ENCODE measurements at regions not wholly inside any gene's neighbourhood (a gene's known extent, or its start where the extent isn't known, plus 50 kb on each side); places are given as distances from the start of the nearest gene placed in this dataset.
"Not testable (repeated sequence)": the region's sequence is repeated elsewhere in the genome, so short reads cannot be mapped to it uniquely, and the experiment has no call there.

DNA sequence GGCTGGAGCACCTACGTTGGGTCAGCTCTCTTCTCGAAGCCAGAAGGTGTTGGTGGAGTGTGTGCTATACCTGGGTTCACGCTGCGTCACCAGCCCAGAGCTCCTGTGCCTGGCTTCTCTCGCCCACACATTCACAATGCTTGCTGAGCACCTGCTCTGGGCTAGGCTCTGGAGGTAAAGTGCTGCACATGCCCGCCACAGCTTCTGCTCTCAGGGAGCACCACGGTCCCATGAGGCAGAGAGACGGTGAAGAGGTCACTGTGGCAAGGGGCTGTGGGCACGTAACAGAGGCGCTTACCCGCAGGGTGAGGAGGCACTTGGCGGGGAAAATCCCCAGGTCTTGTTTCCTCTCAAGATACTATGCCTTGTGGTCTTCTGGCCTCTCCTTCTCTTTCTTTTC, 174.2 kb downstream of the TEX29 start:
- no peak for TF ChIP-seq CTCF (conservative IDR thresholded peaks at IDR 0.05 in 1 of 2, IDR thresholded peaks at IDR 0.05 in 1 of 2; ENCODE audit: low read depth in 1 of 2, low read length in 2 of 2)
- TF ChIP-seq EZH2 (IDR thresholded peaks at IDR 0.05; ENCODE audit: low read length, missing control alignments), result no peak
- H3K4me2 ChIP-seq (ENCODE audit: extremely low read depth, insufficient read depth, low read length), result no peak overlapping the region
- no peaks in the 10 kb centered on the region for H3K27me3 ChIP-seq (ENCODE audit: control insufficient read depth, insufficient read depth, low read length)
- H3K27ac ChIP-seq (ENCODE audit: insufficient read depth, low read length), result no peak overlapping the region
- H4K20me1 ChIP-seq (ENCODE audit: control insufficient read depth, extremely low read depth, insufficient read depth, low read length), result no peaks in the 10 kb centered on the region
- H3K79me2 ChIP-seq (ENCODE audit: control insufficient read depth, insufficient read depth, low read length), result no peaks in the 10 kb centered on the region
- no peaks in the 10 kb centered on the region for H3K9me3 ChIP-seq (ENCODE audit: control insufficient read depth, insufficient read depth, low read depth, low read length)
- H3K36me3 ChIP-seq (ENCODE audit: control insufficient read depth, insufficient read depth, low read length), result no peaks in the 10 kb centered on the region
- no peak overlapping the region for H3K9ac ChIP-seq (ENCODE audit: insufficient read depth, low read length)
- no peak for DNase-seq (ENCODE audit: low read depth in 2 of 2)
- no peak overlapping the region for H3K4me3 ChIP-seq (replicated peaks in 1 of 4; ENCODE audit: control extremely low read depth in 1 of 4, insufficient read depth in 1 of 4, low read depth in 3 of 4, low read length in 4 of 4)
- no peaks in the 10 kb centered on the region for H3K4me1 ChIP-seq (ENCODE audit: control insufficient read depth, extremely low read depth, insufficient read depth, low read length)
- H2AFZ ChIP-seq (ENCODE audit: low read length), result no peak overlapping the region

GRCh38 chr13:111501596-111502535, 181.4 kb downstream of the TEX29 start:
- not testable (repeated sequence) for H3K9me3 ChIP-seq (ENCODE audit: control insufficient read depth, insufficient read depth, low read depth, low read length); H3K36me3 ChIP-seq (ENCODE audit: control insufficient read depth, insufficient read depth, low read length); H3K4me3 ChIP-seq (replicated peaks in 1 of 4; ENCODE audit: control extremely low read depth in 1 of 4, insufficient read depth in 1 of 4, low read depth in 3 of 4, low read length in 4 of 4); H3K9ac ChIP-seq (ENCODE audit: insufficient read depth, low read length); DNase-seq (ENCODE audit: low read depth in 2 of 2); H3K27ac ChIP-seq (ENCODE audit: insufficient read depth, low read length); H3K27me3 ChIP-seq (ENCODE audit: control insufficient read depth, insufficient read depth, low read length); H3K4me2 ChIP-seq (ENCODE audit: extremely low read depth, insufficient read depth, low read length); H3K4me1 ChIP-seq (ENCODE audit: control insufficient read depth, extremely low read depth, insufficient read depth, low read length); H4K20me1 ChIP-seq (ENCODE audit: control insufficient read depth, extremely low read depth, insufficient read depth, low read length); H2AFZ ChIP-seq (ENCODE audit: low read length); H3K79me2 ChIP-seq (ENCODE audit: control insufficient read depth, insufficient read depth, low read length)

DNA sequence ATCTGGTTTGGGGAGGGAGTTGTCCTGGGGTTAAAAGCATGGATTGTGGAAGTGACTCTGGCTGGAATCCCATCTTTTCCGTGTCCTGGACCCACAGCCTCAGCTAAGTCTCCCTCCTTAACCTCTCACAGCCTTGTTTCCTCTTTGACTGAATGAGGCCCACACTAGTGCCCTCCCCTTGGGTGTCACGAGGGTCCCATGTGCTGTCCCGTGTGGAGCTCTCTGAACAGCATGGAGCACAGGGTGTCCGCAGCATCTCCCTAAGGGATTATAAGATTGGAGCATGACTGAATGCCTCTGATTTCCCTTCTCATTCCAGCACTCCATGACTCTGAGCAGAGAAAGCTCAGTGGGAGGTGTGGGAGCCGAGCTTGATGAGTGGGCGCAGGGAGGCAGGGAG, 182.5 kb downstream of the TEX29 start:
- Histone ChIP-seq H3K9me3 (ENCODE audit: control insufficient read depth, insufficient read depth, low read depth, low read length) (no peaks in the 10 kb centered on the region), H3K79me2 (ENCODE audit: control insufficient read depth, insufficient read depth, low read length) (no peaks in the 10 kb centered on the region), H2AFZ (ENCODE audit: low read length) (no peak overlapping the region), H3K4me1 (ENCODE audit: control insufficient read depth, extremely low read depth, insufficient read depth, low read length) (no peaks in the 10 kb centered on the region), H3K4me3 (replicated peaks in 1 of 4; ENCODE audit: control extremely low read depth in 1 of 4, insufficient read depth in 1 of 4, low read depth in 3 of 4, low read length in 4 of 4) (no peak overlapping the region), H3K27ac (ENCODE audit: insufficient read depth, low read length) (no peak overlapping the region), H4K20me1 (ENCODE audit: control insufficient read depth, extremely low read depth, insufficient read depth, low read length) (no peaks in the 10 kb centered on the region), H3K36me3 (ENCODE audit: control insufficient read depth, insufficient read depth, low read length) (no peaks in the 10 kb centered on the region), H3K27me3 (ENCODE audit: control insufficient read depth, insufficient read depth, low read length) (no peaks in the 10 kb centered on the region), H3K4me2 (ENCODE audit: extremely low read depth, insufficient read depth, low read length) (no peak overlapping the region), H3K9ac (ENCODE audit: insufficient read depth, low read length) (no peak overlapping the region)
- TF ChIP-seq CTCF (conservative IDR thresholded peaks at IDR 0.05 in 1 of 2, IDR thresholded peaks at IDR 0.05 in 1 of 2; ENCODE audit: low read depth in 1 of 2, low read length in 2 of 2), result no peak
- no peak for TF ChIP-seq EZH2 (IDR thresholded peaks at IDR 0.05; ENCODE audit: low read length, missing control alignments)
- DNase-seq (ENCODE audit: low read depth in 2 of 2), result no peak
